ENCODE measurements at regions not wholly inside any gene's neighbourhood (a gene's known extent, or its start where the extent isn't known, plus 50 kb on each side); places are given as distances from the start of the nearest gene placed in this dataset.
"Not testable (repeated sequence)": the region's sequence is repeated elsewhere in the genome, so short reads cannot be mapped to it uniquely, and the experiment has no call there.

GRCh38 chr3:75453839-75454238 lies 210.3 kb upstream of the FRG2C start:
- DNase-seq = not testable (repeated sequence)

GRCh38 chr3:75474530-75474929 lies 189.6 kb upstream of the FRG2C start:
- DNase-seq = not testable (repeated sequence)

- not testable (repeated sequence) for DNase-seq
Measured at GRCh38 chr3:75496600-75496999, 167.5 kb upstream of the FRG2C start.

GRCh38 chr3:75500357-75500756 lies 163.8 kb upstream of the FRG2C start:
- DNase-seq = not testable (repeated sequence)

- DNase-seq = not testable (repeated sequence)
Measured at GRCh38 chr3:75502171-75502570, 162.0 kb upstream of the FRG2C start.

GRCh38 chr3:75502769-75503756 lies 161.1 kb upstream of the FRG2C start:
- DNase-seq = not testable (repeated sequence)

GRCh38 chr3:75506603-75507002 lies 157.5 kb upstream of the FRG2C start:
- DNase-seq = no peak

- DNase-seq = not testable (repeated sequence)
Measured at GRCh38 chr3:75507956-75508355, 156.2 kb upstream of the FRG2C start.

- DNase-seq = not testable (repeated sequence)
Measured at GRCh38 chr3:75527657-75528056, 136.5 kb upstream of the FRG2C start.

- DNase-seq = not testable (repeated sequence)
Measured at GRCh38 chr3:75552095-75552494, 112.0 kb upstream of the FRG2C start.

GRCh38 chr3:75564427-75564826 lies 99.7 kb upstream of the FRG2C start:
- not testable (repeated sequence) for DNase-seq

GRCh38 chr3:75572303-75572702 lies 91.8 kb upstream of the FRG2C start:
- not testable (repeated sequence) for DNase-seq

GRCh38 chr3:75579091-75579490 lies 85.0 kb upstream of the FRG2C start:
- DNase-seq = not testable (repeated sequence)

- DNase-seq = not testable (repeated sequence)
Measured at GRCh38 chr3:75579536-75579935, 84.6 kb upstream of the FRG2C start.

- peak; percentile 1 for DNase-seq
Measured at GRCh38 chr3:75579981-75580782, 83.9 kb upstream of the FRG2C start.

GRCh38 chr3:75582536-75582935 lies 81.6 kb upstream of the FRG2C start:
- DNase-seq = not testable (repeated sequence)

GRCh38 chr3:75583116-75583515 lies 81.0 kb upstream of the FRG2C start:
- DNase-seq = not testable (repeated sequence)

GRCh38 chr3:75587695-75588094 lies 76.4 kb upstream of the FRG2C start:
- not testable (repeated sequence) for DNase-seq

- not testable (repeated sequence) for DNase-seq
Measured at GRCh38 chr3:75590382-75590781, 73.7 kb upstream of the FRG2C start.

GRCh38 chr3:75604286-75604934 lies 59.7 kb upstream of the FRG2C start:
- DNase-seq = not testable (repeated sequence)

- not testable (repeated sequence) for DNase-seq
Measured at GRCh38 chr3:75607996-75608395, 56.1 kb upstream of the FRG2C start.

GRCh38 chr3:75609598-75609997 lies 54.5 kb upstream of the FRG2C start:
- DNase-seq = not testable (repeated sequence)

- DNase-seq = no peak
Measured at GRCh38 chr3:75610773-75611172, 53.4 kb upstream of the FRG2C start.

Measured in fibroblast of skin of right quadriceps (primary cell).